ENCODE measurements at regions not wholly inside any gene's neighbourhood (a gene's known extent, or its start where the extent isn't known, plus 50 kb on each side); places are given as distances from the start of the nearest gene placed in this dataset.

DNA sequence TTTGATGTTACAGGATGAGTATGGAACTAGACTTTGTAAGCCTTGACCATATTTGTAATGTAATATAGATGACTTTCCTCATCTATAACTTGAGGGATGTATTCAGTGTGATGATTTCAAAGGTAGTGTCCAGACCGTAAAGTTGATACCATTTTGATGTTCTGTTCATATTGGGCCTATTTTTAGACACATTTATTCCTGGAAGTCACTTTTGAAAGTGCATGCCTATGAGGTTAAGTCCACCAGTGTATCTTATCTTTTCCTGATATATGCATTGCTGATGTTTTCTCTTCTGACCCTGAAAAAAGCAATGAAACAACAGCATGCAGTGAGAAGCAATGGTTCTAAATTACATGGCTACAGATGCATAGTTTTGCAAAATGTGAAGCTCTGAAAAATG, 244.7 kb upstream of the PDGFD start:
- Histone ChIP-seq H3K36me3 (no peaks in the 10 kb centered on the region), H3K27ac (no peak overlapping the region), H3K9me3 (no peaks in the 10 kb centered on the region), H3K4me3 (no peak overlapping the region), H3K4me1 (no peaks in the 10 kb centered on the region), H3K27me3 (no peaks in the 10 kb centered on the region)
- DNase-seq, result no peak
- no peak for TF ChIP-seq POLR2A (IDR thresholded peaks at IDR 0.05)
- no peak for TF ChIP-seq POLR2AphosphoS5 (IDR thresholded peaks at IDR 0.05)
- TF ChIP-seq, protein P1, sequence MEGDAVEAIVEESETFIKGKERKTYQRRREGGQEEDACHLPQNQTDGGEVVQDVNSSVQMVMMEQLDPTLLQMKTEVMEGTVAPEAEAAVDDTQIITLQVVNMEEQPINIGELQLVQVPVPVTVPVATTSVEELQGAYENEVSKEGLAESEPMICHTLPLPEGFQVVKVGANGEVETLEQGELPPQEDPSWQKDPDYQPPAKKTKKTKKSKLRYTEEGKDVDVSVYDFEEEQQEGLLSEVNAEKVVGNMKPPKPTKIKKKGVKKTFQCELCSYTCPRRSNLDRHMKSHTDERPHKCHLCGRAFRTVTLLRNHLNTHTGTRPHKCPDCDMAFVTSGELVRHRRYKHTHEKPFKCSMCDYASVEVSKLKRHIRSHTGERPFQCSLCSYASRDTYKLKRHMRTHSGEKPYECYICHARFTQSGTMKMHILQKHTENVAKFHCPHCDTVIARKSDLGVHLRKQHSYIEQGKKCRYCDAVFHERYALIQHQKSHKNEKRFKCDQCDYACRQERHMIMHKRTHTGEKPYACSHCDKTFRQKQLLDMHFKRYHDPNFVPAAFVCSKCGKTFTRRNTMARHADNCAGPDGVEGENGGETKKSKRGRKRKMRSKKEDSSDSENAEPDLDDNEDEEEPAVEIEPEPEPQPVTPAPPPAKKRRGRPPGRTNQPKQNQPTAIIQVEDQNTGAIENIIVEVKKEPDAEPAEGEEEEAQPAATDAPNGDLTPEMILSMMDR (IDR thresholded peaks at IDR 0.05), result no peak
- TF ChIP-seq EP300 (IDR thresholded peaks at IDR 0.05), result no peak
- 75 to 83% methylated on average over 1 of the region's 1 CpG for WGBS, 2 donors
- no peak for ATAC-seq (ENCODE audit: low FRiP score in 2 of 2)

DNA sequence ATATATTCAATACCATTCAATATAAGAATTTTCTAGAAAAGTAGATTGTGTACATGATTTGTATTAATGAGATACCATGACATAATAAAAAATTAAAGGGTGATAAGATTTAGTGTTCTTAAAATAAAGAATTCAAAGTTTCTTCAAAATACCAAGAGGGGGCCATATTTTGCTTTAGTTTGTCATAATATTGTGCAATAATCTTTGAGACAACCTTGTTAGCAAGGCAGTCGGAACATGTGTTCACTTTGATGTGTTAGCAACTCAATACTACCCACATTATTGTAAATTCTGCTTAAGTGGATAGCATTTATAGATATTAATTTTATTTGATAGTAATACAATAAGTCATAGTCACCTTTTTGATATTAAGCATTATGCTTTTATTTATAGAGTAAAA, 241.3 kb upstream of the PDGFD start:
- Histone ChIP-seq H3K36me3 (no peaks in the 10 kb centered on the region), H3K9me3 (no peaks in the 10 kb centered on the region), H3K27ac (no peak overlapping the region), H3K4me1 (no peaks in the 10 kb centered on the region), H3K4me3 (no peak overlapping the region), H3K27me3 (no peaks in the 10 kb centered on the region)
- TF ChIP-seq POLR2A (IDR thresholded peaks at IDR 0.05), result no peak
- TF ChIP-seq, protein P1 (IDR thresholded peaks at IDR 0.05), result no peak
- no peak for TF ChIP-seq POLR2AphosphoS5 (IDR thresholded peaks at IDR 0.05)
- TF ChIP-seq EP300 (IDR thresholded peaks at IDR 0.05), result no peak
- WGBS, 2 donors, result 91 to 94% methylated on average over 1 of the region's 1 CpG
- ATAC-seq (ENCODE audit: low FRiP score in 2 of 2) (no peak), DNase-seq (no peak)

DNA sequence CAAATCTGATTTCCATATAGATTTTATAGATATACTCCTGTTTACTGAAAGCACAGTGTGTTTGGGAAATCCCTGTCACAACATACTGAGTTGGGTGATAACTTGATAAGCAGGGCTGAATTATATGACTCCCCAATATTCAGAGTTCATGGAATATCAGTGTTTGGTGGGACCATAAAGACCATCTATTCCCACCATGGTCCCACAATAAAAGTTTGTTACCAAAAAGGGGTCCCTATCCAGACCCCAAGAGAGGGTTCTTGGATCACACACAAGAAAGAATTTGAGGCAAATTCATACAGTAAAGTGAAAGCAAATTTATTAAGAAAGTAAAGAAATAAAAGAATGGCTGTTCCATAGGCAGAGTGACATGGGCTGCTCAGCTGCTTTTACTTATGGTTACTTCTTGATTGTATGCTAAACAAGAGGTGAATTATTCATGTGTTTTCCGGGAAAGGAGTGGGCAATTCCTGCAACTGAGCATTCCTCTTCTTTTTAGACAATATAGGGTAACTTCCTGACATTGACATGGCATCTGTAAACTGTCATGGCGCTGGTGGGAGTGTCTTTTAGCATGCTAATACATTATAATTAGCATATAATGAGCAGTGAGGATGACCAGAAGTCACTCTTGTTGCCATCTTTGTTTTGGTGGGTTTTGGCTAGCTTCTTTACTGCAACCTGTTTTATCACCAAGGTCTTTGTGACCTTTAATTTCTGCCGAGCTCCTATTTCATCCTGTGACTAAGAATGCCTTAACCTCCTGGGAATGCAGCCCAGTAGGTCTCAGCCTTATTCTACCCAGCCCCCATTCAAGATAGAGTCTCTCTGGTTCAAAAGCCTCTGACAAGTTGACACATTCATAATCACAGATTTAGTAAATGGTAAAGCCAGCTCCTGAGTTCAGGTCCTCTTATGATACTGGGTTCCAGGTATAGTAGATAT, 240.6 kb upstream of the PDGFD start:
- DNase-seq, result no peak
- Histone ChIP-seq H3K27ac (no peak overlapping the region), H3K4me1 (no peaks in the 10 kb centered on the region), H3K9me3 (no peaks in the 10 kb centered on the region), H3K27me3 (no peaks in the 10 kb centered on the region), H3K4me3 (no peak overlapping the region), H3K36me3 (no peaks in the 10 kb centered on the region)
- 69 to 74% methylated on average over 3 of the region's 3 CpGs for WGBS, 2 donors
- ATAC-seq (ENCODE audit: low FRiP score in 2 of 2), result no peak
- TF ChIP-seq POLR2AphosphoS5 (IDR thresholded peaks at IDR 0.05) (no peak), POLR2A (IDR thresholded peaks at IDR 0.05) (no peak), EP300 (IDR thresholded peaks at IDR 0.05) (no peak)
- TF ChIP-seq, protein P1 (IDR thresholded peaks at IDR 0.05), result no peak

DNA sequence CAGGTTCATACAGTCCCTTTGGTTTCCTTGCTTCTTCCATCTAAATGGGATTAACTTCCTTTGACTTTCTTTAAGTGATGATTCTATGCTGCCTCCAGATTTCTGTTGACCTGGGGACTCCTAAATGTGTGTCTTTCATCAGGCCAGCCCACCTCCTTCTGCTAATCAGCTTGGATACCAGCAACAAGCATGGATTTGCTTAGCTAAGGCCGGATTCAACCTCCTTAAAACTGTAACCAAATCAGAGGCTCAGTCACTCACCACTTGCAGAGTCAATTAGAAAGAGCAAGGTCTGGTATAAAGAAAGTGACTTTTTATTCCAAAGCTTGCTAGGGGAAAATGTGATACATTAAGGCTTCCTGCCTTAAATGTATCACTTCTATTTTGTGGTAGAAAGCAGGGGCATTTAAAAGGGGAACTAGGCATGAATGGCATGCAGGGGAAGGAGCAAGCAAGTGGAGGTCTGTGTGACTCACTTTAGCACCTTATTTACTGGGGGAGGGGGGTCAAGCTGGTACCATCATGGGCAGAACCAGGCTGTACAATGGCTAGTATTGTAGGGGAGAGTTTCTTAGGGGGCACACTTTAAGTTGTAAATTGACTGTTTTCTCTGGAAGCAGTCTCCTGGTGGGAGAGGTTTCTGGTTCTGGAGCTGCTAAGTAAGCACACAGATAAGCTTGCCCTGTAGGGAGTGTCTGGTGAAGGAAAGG, 239.0 kb upstream of the PDGFD start:
- TF ChIP-seq EP300 (IDR thresholded peaks at IDR 0.05) (no peak), POLR2A (IDR thresholded peaks at IDR 0.05) (no peak), POLR2AphosphoS5 (IDR thresholded peaks at IDR 0.05) (no peak)
- TF ChIP-seq, protein P1 (IDR thresholded peaks at IDR 0.05), result no peak
- Histone ChIP-seq H3K27me3 (no peaks in the 10 kb centered on the region), H3K4me1 (no peaks in the 10 kb centered on the region), H3K4me3 (no peak overlapping the region), H3K27ac (no peak overlapping the region), H3K36me3 (no peaks in the 10 kb centered on the region), H3K9me3 (no peaks in the 10 kb centered on the region)
- DNase-seq (no peak), ATAC-seq (ENCODE audit: low FRiP score in 2 of 2) (no peak)
- 62 to 80% methylated on average over 1 of the region's 1 CpG for whole genome bisulfite sequencing, 2 donors

Data from upper lobe of left lung (tissue), 6 donors.